ENCODE measurements at regions not wholly inside any gene's neighbourhood (a gene's known extent, or its start where the extent isn't known, plus 50 kb on each side); places are given as distances from the start of the nearest gene placed in this dataset.
"Not testable (repeated sequence)": the region's sequence is repeated elsewhere in the genome, so short reads cannot be mapped to it uniquely, and the experiment has no call there.

DNA sequence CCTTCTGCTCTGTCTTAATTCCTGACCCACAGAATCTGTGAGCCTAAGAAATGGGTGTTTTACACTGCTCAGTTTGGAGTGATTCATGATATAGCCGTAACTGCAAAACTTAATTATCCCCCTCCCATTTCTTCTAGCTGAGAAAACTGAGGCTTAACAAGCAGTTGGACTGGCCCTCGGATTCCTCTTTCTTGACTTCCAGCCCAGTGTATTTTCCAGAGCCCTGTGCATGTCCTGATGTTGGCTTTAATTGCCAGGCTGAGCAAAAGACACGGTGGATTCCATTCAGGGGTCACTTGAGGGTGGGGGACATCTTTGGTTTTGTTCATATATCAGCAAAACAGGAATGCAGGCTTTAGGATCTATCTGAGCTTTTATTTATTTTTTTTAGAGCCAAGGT is 489.8 kb downstream of the TYW1 start:
- no peak for DNase-seq

DNA sequence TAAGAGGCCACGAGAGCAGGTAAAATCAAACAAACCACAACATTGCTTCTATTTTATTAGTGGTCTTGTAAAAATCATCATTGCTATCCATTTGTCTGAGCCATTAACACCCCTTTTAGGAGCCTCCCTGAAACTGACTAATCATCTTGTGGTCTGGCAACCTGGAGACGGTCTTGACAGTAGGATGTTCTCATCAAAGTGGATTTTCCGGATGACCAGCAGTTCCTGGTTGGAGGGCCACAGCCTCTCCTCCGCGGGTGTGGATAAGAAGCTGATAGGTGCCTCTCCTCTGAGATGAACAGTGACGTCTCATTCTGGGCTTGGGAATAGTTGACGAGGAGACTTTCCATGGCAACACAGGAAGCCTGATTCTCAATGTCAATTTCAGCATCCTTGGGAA is 490.7 kb downstream of the TYW1 start:
- no peak for DNase-seq

GRCh38 chr7:67489881-67490280 is 493.2 kb downstream of the TYW1 start:
- no peak for DNase-seq

DNA sequence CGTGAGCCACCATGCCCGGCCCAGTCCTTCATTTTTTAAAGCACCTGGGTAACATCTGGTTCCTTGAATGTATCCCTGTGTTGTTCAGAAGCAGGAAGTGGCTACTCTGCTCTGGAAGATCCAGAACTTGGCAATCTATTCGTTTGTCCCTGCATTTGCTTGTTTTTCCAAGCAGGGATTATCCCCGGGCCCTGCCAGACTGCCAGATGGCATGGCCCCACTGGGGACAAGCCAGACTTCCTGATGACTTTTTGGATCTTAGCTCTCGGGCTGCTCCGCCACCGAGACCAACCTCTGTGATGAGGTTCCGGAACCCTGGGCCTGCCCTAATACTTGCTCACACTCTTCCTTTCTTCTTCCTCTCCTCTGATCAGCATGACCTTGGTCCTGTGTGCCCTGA is 496.7 kb downstream of the TYW1 start:
- DNase-seq = no peak

DNA sequence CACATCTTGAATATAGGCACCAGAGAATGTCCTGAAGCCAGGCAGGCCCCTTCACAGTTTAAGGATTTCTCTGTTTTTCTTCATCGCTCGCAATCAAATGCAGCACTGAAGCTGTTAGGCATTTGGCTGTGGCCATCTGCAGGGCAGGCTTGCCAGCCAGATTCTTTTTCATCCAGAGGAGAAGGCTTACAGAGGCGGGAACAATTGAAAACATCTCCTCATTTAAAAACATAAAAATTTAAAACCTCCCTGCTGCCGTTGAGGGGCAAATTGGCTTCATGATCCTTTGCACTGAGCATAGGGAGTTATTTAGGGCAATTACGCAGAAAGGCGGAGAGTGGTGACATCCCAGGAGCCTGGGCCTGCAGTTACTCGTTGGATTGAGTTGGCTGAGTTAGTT is 500.0 kb downstream of the TYW1 start:
- no peak for DNase-seq

DNA sequence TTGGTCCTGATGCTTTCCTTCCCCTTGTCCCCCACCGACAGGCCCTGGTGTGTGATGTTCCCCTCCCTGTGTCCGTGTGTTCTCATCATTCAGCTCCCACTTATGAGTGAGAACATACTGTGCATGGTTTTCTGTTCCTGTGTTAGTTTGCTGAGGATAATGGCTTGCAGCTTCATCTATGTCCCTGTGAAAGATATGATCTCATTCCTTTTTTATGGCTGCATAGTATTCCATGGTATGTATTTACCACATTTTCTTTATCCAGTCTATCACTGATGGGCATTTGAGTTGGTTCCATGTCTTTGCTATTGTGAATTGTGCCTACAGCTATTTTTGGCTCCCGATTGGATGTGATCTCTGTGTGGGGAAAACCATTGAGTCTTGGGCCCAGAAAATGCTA is 501.3 kb downstream of the TYW1 start:
- not testable (repeated sequence) for DNase-seq

- no peak for DNase-seq
These were observed 506.3 kb downstream of the TYW1 start for GRCh38 chr7:67502929-67503328.

GRCh38 chr7:67505449-67505848 is 508.8 kb downstream of the TYW1 start:
- DNase-seq = no peak

DNA sequence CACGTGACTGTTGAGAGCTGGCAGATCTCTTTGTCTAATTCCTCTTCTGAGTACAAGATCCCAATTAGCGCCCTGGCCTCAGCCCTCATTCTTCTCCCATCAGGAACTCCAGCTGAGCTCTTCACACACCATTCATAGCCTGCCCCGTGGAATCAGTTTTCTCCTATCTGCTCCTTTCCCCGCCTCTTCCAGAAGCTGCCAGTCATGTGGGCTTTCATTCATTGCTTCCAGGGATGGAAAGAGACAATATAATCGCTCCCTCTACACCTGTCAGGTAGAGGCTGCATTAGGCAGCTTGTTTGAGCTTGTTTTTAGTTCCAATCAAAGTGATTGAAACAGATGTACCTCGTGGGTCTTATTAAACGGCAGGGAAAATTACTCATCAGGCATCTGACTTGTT is 515.8 kb downstream of the TYW1 start:
- no peak for DNase-seq

GRCh38 chr7:67518580-67518979 is 521.9 kb downstream of the TYW1 start:
- no peak for DNase-seq

DNA sequence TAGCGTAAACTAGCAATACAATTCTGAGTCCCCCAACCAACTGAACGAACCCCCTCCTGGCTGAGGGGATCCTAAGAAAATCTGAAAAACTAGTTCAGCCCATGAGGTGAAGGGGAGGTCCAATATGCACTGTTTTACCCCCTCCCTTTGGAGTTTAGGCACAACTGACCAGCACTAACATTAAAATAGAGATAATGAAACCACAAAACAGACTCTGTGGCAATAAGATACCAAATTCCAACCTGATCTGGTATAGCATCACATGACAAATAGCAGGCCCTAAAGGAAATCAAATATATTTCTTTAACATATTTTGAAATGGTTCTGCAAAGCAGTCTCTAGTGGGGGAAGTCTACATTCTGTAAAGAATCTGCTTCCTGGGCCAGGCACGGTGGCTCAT is 522.5 kb downstream of the TYW1 start:
- no peak for DNase-seq

DNA sequence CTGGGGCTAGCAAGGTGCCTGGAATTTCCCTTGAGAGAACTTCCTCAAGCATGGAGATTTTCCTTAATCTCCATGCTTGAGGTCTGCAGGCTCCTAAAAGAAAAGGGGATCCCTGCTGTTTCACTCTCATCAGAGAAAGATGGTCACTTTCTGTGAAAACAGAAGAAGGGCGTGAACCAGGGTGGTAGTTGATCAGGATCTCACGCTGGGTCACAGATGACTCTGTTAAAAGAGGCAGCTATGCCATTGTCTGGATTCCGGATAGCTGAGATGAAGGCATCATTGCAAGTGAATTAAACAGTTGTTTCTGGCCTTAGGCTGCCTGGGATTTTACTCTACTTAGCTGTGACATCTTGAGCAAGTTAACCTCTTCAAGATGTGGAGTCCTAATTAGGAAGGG is 525.9 kb downstream of the TYW1 start:
- DNase-seq = no peak

GRCh38 chr7:67523713-67524112 is 527.1 kb downstream of the TYW1 start:
- DNase-seq = no peak

DNA sequence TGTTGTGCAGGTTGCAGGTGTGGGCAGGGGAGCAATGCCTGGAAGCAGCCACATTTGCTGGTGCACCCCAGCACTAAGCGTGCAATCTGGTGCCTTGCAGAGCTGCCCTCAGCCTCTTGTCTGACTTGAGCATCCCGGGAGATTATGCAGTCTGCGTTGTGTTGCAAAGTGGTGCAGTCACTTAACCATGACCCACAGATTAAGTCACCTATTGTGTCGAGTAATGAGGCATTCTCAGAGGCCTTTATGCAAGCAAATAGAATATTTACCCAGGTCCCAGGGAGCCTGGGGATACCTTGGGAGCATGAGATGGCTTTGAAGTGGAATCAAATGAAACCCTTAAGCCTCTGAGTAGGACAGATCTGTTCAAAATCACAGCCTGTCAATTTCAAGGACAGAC is 529.0 kb downstream of the TYW1 start:
- DNase-seq = no peak

GRCh38 chr7:67535241-67535989 is 538.8 kb downstream of the TYW1 start:
- DNase-seq = no peak

- no peak for DNase-seq
These were observed 546.3 kb downstream of the TYW1 start for GRCh38 chr7:67542916-67543315.

DNA sequence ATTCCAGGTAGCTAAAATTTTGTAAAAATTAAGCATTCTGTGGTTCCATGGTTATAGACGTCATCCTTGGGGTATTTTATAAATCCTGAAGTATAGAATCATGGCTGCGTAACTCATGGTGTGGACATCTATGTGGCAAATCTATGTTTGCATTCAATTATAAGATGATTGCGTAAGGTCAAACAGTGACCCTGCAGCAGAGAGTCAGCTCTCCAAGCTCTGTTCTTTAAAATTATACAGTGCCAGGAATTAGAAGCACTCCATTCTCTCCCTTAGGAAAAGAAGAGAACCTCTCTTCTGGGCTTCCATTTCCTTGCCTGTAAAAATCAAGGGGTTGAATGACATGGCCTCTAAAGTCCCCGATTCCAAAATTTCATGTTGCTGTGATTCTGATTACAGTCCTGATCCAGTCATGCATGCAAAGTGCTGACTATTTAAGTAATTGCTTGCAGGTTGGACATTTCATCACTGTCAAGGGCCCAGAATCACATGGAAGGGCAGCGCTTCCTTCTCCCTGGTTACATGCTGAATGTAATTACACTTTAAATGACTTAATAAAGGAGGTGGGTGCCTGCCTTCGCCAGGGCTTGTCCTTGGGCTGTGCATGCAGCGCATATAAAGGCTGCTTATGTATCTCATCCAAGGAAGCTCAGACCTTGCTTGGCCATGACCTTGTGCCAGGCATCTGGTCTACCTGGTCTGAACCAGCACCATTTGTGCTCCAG is 550.7 kb downstream of the TYW1 start:
- DNase-seq = no peak

DNA sequence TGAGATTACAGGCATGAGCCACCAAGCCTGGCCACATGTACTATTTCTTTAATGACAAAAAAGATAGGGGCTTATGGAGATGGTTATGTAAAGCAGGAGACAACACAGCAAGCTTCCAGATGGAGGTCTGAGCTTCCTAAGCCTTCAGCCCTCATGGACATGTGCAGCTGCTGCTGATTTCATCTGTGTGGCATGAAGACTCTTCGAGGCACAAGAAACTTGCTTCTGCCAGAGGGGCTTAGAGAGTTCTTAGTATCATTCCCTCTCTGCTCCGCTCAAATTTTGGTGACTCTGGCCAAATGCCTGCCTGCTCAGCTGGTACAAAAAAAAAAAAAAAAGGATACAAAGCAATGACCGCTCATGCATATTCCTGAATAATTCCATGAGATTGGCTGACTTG is 552.5 kb downstream of the TYW1 start:
- DNase-seq = no peak

GRCh38 chr7:67550801-67551436 is 554.3 kb downstream of the TYW1 start:
- no peak for DNase-seq

DNA sequence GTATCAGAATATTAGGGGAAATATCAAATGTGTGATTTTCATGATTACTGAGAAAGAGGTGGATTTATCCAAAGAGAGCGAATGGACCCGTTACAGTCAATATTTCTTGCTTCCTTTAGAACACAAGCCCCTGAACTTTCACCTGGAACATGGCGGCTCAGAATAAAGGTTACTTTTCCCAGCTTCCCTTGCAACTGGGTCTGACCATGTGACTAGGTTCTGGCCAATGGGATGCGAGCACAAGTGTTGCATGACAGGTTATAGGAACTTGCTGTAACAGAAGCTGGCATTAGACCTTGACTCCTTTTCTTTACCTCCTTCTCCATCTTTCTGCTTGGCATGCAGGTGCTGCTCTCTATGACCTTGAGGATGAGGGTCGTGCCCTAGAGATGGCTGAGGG is 556.1 kb downstream of the TYW1 start:
- DNase-seq = no peak

GRCh38 chr7:67553378-67553777 is 556.7 kb downstream of the TYW1 start:
- no peak for DNase-seq

DNA sequence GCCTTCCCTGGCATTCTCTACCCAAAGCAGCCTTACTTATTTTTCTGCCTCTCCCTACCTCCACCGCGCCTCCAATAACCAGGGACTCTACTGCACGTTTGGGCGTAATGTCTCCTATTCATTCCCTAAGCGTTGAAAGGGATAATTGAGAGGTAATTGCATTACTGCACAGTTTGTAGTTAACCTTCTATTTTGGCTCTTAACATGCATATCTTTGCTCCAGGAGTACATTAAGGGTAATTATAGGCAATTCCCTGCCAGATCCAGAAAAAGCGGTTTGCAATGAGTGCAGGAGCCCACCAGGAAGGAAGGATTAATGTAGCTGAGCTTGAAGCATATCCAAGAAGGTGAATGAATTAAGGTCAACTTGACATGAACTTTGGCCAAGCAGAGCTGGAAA is 558.4 kb downstream of the TYW1 start:
- no peak for DNase-seq

DNA sequence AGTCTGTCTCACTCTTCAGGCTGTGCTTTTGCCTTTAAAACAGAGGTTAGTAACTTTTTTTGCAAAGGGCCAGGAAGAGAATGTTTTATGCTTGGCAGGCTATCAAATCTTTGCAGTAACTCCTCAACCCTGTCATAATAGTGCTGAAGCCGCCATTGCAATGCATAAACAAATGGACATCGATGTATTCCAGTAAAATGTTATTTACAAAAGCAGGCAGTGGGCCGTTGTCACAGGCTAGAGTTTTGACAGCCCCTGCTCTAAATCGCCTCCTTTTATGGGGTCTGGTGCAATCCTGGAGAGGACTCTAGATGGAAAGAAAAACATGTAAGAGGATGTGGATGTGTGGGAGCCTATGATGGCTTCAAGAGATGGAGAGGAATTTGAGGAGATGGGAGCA is 568.3 kb downstream of the TYW1 start:
- DNase-seq = no peak

- no peak for DNase-seq
These were observed 569.5 kb downstream of the TYW1 start for GRCh38 chr7:67566101-67566500.
